ENCODE measurements at regions not wholly inside any gene's neighbourhood (a gene's known extent, or its start where the extent isn't known, plus 50 kb on each side); places are given as distances from the start of the nearest gene placed in this dataset.

GRCh38 chr15:95975212-95975611 is 355.3 kb upstream of the NR2F2 start:
- TF ChIP-seq CTCF (IDR thresholded peaks at IDR 0.05) (no peak), POLR2A (IDR thresholded peaks at IDR 0.05) (no peak)
